Loucy (cell line): ENCODE measurements at regions not wholly inside any gene's neighbourhood (a gene's known extent, or its start where the extent isn't known, plus 50 kb on each side); places are given as distances from the start of the nearest gene placed in this dataset.

Experiments
- H2AFZ ChIP-seq: fragments of 200-600 bp; sonication (generic); 2 replicates; pipeline ENCODE4 v1.6.0; 2016; ENCODE audit warnings: antibody characterized with exemption, mild to moderate bottlenecking, low read length, moderate library complexity
- H3F3A ChIP-seq: fragments of 200-600 bp; 2 replicates; pipeline ENCODE4 v1.6.0; 2016; ENCODE audit warnings: antibody characterized with exemption, low read depth, mild to moderate bottlenecking
- H3K27me3 ChIP-seq: fragments of 200-600 bp; sonication (generic); 2 replicates; pipeline ENCODE4 v1.6.1; 2014; ENCODE audit warnings: low read length, mild to moderate bottlenecking; ENCODE audit not compliant: insufficient read depth, poor library complexity, severe bottlenecking
- H3K36me3 ChIP-seq: fragments of 200-600 bp; sonication (generic); 2 replicates; pipeline ENCODE4 v1.6.1; 2016; ENCODE audit warnings: low read length; ENCODE audit not compliant: insufficient read depth
- H3K4me1 ChIP-seq: fragments of 200-600 bp; sonication (generic); 2 replicates; pipeline ENCODE4 v1.5.1; 2014; ENCODE audit warnings: low read length, mild to moderate bottlenecking; ENCODE audit not compliant: insufficient read depth, poor library complexity, severe bottlenecking
- H3K4me2 ChIP-seq: fragments of 200-600 bp; sonication (generic); 2 replicates; pipeline ENCODE4 v1.6.0; 2014; ENCODE audit warnings: antibody characterized with exemption, low read length, low read depth, mild to moderate bottlenecking; ENCODE audit not compliant: poor library complexity, severe bottlenecking
- H3K4me3 ChIP-seq: fragments of 200-600 bp; sonication (generic); 2 replicates; pipeline ENCODE4 v1.5.1; 2014; ENCODE audit warnings: low read length, mild to moderate bottlenecking, mixed read lengths; ENCODE audit not compliant: poor library complexity, severe bottlenecking
- H3K79me2 ChIP-seq: fragments of 200-600 bp; sonication (generic); 2 replicates; pipeline ENCODE4 v1.6.1; 2014; ENCODE audit warnings: low read length; ENCODE audit not compliant: insufficient read depth
- H3K9ac ChIP-seq: fragments of 200-600 bp; sonication (generic); 2 replicates; pipeline ENCODE4 v1.6.0; 2014; ENCODE audit warnings: mild to moderate bottlenecking, low read depth, low read length, moderate library complexity; ENCODE audit not compliant: poor library complexity, severe bottlenecking
- H3K9me2 ChIP-seq: fragments of 200-600 bp; sonication (generic); replicated peaks from 2 replicates; pipeline ENCODE4 v1.6.1; 2016; ENCODE audit warnings: low read depth, low read length, mixed read lengths
- H3K9me3 ChIP-seq: fragments of 200-600 bp; sonication (generic); 2 replicates; pipeline ENCODE4 v1.6.1; 2014; ENCODE audit warnings: mild to moderate bottlenecking, antibody characterized with exemption, low read length, low read depth; ENCODE audit not compliant: insufficient read depth
- H4K20me1 ChIP-seq: fragments of 200-600 bp; sonication (generic); 2 replicates; pipeline ENCODE4 v1.6.0; 2014; ENCODE audit warnings: antibody characterized with exemption, low read length, mild to moderate bottlenecking; ENCODE audit not compliant: insufficient read depth, poor library complexity, severe bottlenecking
- CTCF ChIP-seq: fragments of 200-600 bp; sonication (generic); conservative IDR thresholded peaks from 2 replicates; pipeline ENCODE4 v1.5.1; 2014; ENCODE audit warnings: mild to moderate bottlenecking, antibody characterized with exemption, low read length
- EZH2phosphoT487 ChIP-seq: fragments of 200-600 bp; IDR thresholded peaks from 2 replicates; pipeline ENCODE4 v1.6.1; 2018; ENCODE audit warnings: antibody characterized with exemption, mild to moderate bottlenecking, moderate library complexity, borderline replicate concordance

GRCh38 chr7:145324081-145324480 lies 488.2 kb upstream of the TPK1 start:
- H3K36me3 ChIP-seq, result no peaks in the 10 kb centered on the region
- H3K9me2 ChIP-seq, result no peaks in the 10 kb centered on the region
- H3K27me3 ChIP-seq, result no peaks in the 10 kb centered on the region
- no peak overlapping the region for H3K4me2 ChIP-seq
- no peak overlapping the region for H2AFZ ChIP-seq
- no peak overlapping the region for H3K9ac ChIP-seq
- no peaks in the 10 kb centered on the region for H3K79me2 ChIP-seq
- no peak for TF ChIP-seq EZH2phosphoT487
- no peak for TF ChIP-seq CTCF
- H3K9me3 ChIP-seq, result no peaks in the 10 kb centered on the region
- H3F3A ChIP-seq, result no peaks in the 10 kb centered on the region
- H4K20me1 ChIP-seq, result no peaks in the 10 kb centered on the region
- H3K4me3 ChIP-seq, result no peak overlapping the region
- no peaks in the 10 kb centered on the region for H3K4me1 ChIP-seq

- H3K9me2 ChIP-seq, result no peaks in the 10 kb centered on the region
- no peaks in the 10 kb centered on the region for H3K9me3 ChIP-seq
- H3K79me2 ChIP-seq, result no peaks in the 10 kb centered on the region
- no peak for TF ChIP-seq EZH2phosphoT487
- TF ChIP-seq CTCF, result no peak
- H3K36me3 ChIP-seq, result no peaks in the 10 kb centered on the region
- H3F3A ChIP-seq, result no peaks in the 10 kb centered on the region
- H2AFZ ChIP-seq, result no peak overlapping the region
- no peak overlapping the region for H3K4me2 ChIP-seq
- no peaks in the 10 kb centered on the region for H3K4me1 ChIP-seq
- no peaks in the 10 kb centered on the region for H4K20me1 ChIP-seq
- H3K4me3 ChIP-seq, result no peak overlapping the region
- no peaks in the 10 kb centered on the region for H3K27me3 ChIP-seq
- H3K9ac ChIP-seq, result no peak overlapping the region
These were observed 477.7 kb upstream of the TPK1 start for GRCh38 chr7:145313551-145313950.

DNA sequence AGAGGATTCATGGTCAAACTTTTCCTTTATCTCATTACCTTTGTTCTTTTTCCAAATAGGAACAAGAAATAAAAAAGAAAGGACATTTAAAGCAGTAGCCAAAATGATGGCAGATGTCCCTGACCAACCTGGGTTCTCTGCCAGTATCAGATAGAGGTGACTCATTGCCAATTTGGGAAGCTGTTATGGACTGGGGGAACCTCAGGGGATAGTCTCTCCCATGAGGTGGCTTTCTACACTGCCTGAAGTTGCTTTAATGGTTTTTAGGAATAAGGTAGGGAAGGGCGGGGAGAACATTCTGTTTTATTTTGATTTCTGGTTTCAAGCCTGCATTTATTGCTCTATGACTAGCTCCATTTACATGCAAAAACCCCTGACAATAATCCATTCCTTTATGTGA lies 457.9 kb upstream of the TPK1 start:
- H4K20me1 ChIP-seq, result no peaks in the 10 kb centered on the region
- no peaks in the 10 kb centered on the region for H3K4me1 ChIP-seq
- H3K4me3 ChIP-seq, result no peak overlapping the region
- no peak overlapping the region for H2AFZ ChIP-seq
- H3F3A ChIP-seq, result no peaks in the 10 kb centered on the region
- no peak overlapping the region for H3K9ac ChIP-seq
- no peaks in the 10 kb centered on the region for H3K79me2 ChIP-seq
- no peaks in the 10 kb centered on the region for H3K27me3 ChIP-seq
- H3K9me2 ChIP-seq, result no peaks in the 10 kb centered on the region
- no peaks in the 10 kb centered on the region for H3K9me3 ChIP-seq
- H3K36me3 ChIP-seq, result no peaks in the 10 kb centered on the region
- TF ChIP-seq CTCF, result no peak
- no peak for TF ChIP-seq EZH2phosphoT487
- no peak overlapping the region for H3K4me2 ChIP-seq
